Memory B cell (primary cell): ENCODE measurements at regions not wholly inside any gene's neighbourhood (a gene's known extent, or its start where the extent isn't known, plus 50 kb on each side); places are given as distances from the start of the nearest gene placed in this dataset.

Experiments
- ATAC-seq: fragments of 150-1000 bp; cut with Tn5 transposase; 2 replicates; pipeline ENCODE4 v1.10.0; 2021; ENCODE audit warnings: low read depth, mild to moderate bottlenecking, moderate library complexity
- DNase-seq, 2 donors: peaks; one replicate each; pipeline ENCODE4 v3.0.0; 2022; ENCODE audit warnings: low spot score in 2 of 2
- H3K27ac Mint-ChIP-seq: one replicate; pipeline ENCODE4 v1.8.0; 2022; ENCODE audit warnings: mild to moderate bottlenecking, moderate library complexity, mixed read lengths
- H3K27me3 Mint-ChIP-seq: one replicate; pipeline ENCODE4 v1.8.0; 2022; ENCODE audit warnings: mixed read lengths
- H3K36me3 Mint-ChIP-seq: one replicate; pipeline ENCODE4 v1.8.0; 2022; ENCODE audit warnings: mild to moderate bottlenecking, mixed read lengths
- H3K4me1 Mint-ChIP-seq: one replicate; pipeline ENCODE4 v1.8.0; 2022; ENCODE audit warnings: mixed read lengths
- H3K4me3 Mint-ChIP-seq: one replicate; pipeline ENCODE4 v1.8.0; 2022; ENCODE audit warnings: mild to moderate bottlenecking, moderate library complexity, mixed read lengths
- H3K9me3 Mint-ChIP-seq: one replicate; pipeline ENCODE4 v1.8.0; 2022; ENCODE audit warnings: mixed read lengths

DNA sequence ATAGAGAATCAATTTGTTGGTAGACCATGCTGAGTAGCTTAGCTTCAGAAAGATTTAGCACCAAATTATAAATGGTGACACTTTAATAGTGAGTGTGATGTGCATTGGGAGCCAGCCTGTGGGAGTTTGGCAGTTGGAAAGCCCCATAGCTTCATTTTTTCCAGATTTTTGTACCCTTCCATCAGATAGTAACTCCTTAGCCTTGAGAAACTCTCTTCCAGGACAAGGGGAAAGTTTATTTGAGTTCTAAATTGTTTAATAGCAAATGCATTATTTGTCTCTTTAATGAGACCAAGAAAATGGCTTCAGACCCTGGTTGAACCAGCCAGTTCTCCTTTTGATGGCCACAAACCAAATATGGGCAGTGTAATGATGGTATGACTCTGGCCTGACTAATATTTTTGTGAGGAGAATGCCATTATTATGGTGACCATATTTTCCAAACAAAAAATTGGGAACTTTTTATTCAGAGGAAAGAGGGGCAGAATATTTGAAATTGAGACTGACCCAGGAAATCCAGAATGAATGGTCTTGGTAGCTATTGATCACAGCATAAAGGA, 49.8 kb downstream of the PLCE1 start:
- Mint-ChIP-seq H3K27ac (no peak overlapping the region), H3K27me3 (peaks cover 5% of the 10 kb centered on the region), H3K4me1 (peaks cover 6% of the 10 kb centered on the region)

DNA sequence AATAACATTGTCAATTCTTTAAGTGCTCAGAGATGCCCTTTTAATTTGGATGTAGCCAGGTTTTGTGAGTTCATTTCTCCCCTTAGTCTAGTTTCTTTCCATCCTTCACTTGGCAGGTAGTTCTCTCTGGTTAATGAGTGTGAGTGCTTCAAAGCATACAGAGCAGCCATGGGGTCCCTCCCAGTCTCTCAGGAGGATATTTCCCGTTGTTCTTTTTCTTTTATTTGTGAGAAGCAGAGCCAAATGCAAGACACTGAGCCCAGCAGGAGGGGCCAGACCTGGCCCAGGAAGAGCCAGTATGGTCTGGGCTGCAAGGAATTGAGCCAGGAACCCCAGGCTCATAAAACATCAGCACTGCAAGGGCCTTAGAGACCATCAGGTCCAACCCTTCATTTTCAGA, 52.4 kb downstream of the PLCE1 start:
- Mint-ChIP-seq H3K4me1 (peaks cover 6% of the 10 kb centered on the region), H3K9me3 (no peaks in the 10 kb centered on the region), H3K27me3 (peaks cover 8% of the 10 kb centered on the region), H3K36me3 (no peaks in the 10 kb centered on the region), H3K4me3 (no peak overlapping the region), H3K27ac (no peak overlapping the region)
- DNase-seq (no peak), ATAC-seq (no peak)

More for the DNA sequence above, 49.8 kb downstream of the PLCE1 start:
- ATAC-seq (no peak), DNase-seq (no peak)
- no peak overlapping the region for H3K4me3 Mint-ChIP-seq
- no peaks in the 10 kb centered on the region for H3K36me3 Mint-ChIP-seq
- no peaks in the 10 kb centered on the region for H3K9me3 Mint-ChIP-seq

DNA sequence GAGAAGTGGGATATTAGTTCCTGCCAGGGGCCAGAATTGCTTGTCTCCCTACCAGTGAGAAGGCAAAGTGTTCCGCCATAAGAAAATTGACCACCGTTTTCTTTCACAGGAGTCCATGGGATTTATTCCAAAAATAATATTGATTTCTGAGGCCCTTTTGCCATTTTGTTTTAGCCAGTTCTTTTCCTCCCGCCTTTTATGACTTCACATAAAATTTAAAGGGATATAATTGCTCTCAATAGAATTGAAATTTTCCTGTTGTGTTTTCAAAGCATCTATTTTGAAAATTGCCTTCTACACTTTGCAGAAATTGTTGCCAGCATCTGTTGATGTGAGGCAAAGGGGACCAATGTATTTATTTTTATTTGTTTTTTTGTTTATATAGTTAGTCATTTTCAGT, 53.6 kb downstream of the PLCE1 start:
- H3K27ac Mint-ChIP-seq, result no peak overlapping the region
- no peaks in the 10 kb centered on the region for H3K36me3 Mint-ChIP-seq
- H3K4me3 Mint-ChIP-seq, result no peak overlapping the region
- H3K27me3 Mint-ChIP-seq, result peaks cover 6% of the 10 kb centered on the region
- no peaks in the 10 kb centered on the region for H3K9me3 Mint-ChIP-seq
- DNase-seq, result no peak
- no peak for ATAC-seq
- H3K4me1 Mint-ChIP-seq, result peaks cover under 1% of the 10 kb centered on the region

DNA sequence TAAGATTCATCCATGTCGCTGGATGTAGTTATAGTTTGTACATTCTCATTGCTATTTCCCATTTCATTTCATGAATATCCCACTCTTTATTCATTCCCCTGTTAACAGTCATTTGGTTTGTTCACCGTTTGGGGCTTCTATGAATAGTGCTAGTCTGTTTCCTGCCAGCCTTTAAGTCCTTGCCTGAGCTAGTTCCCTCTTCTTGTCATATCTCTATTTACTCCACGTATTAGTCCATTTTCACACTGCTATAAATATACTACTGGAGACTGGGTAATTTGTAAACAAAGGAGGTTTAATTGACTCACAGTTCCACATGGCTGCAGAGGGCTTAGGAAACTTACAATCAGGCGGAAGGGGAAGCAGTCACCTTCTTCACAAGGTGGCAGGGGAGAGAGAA, 56.2 kb downstream of the PLCE1 start:
- Mint-ChIP-seq H3K27ac (no peak overlapping the region), H3K27me3 (peaks cover 5% of the 10 kb centered on the region), H3K4me3 (no peak overlapping the region), H3K9me3 (no peaks in the 10 kb centered on the region), H3K4me1 (no peaks in the 10 kb centered on the region), H3K36me3 (no peaks in the 10 kb centered on the region)
- ATAC-seq, result no peak
- no peak for DNase-seq

DNA sequence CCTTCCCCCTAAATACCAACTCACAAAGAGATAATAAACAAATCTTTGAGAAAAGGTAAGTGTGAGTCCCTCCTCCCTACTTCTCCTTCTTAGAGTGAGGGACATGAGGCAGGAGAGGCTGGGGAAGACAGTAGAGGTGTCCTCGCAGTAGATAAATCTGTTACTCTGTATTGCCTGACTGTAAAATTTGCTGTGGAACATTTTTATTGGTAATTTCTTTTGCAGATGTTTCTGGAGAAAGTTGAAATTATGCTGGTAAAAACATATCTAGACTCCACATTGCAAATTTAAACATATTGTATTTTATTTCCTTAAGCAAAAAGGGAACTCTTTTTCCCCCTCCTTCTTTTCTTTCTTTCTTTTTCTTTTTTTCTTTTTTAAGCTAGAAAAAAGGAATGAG, 58.5 kb downstream of the PLCE1 start:
- Mint-ChIP-seq H3K4me1 (no peaks in the 10 kb centered on the region), H3K36me3 (no peaks in the 10 kb centered on the region), H3K4me3 (no peak overlapping the region), H3K27me3 (peaks cover 5% of the 10 kb centered on the region), H3K9me3 (no peaks in the 10 kb centered on the region), H3K27ac (no peak overlapping the region)
- DNase-seq (no peak), ATAC-seq (no peak)

DNA sequence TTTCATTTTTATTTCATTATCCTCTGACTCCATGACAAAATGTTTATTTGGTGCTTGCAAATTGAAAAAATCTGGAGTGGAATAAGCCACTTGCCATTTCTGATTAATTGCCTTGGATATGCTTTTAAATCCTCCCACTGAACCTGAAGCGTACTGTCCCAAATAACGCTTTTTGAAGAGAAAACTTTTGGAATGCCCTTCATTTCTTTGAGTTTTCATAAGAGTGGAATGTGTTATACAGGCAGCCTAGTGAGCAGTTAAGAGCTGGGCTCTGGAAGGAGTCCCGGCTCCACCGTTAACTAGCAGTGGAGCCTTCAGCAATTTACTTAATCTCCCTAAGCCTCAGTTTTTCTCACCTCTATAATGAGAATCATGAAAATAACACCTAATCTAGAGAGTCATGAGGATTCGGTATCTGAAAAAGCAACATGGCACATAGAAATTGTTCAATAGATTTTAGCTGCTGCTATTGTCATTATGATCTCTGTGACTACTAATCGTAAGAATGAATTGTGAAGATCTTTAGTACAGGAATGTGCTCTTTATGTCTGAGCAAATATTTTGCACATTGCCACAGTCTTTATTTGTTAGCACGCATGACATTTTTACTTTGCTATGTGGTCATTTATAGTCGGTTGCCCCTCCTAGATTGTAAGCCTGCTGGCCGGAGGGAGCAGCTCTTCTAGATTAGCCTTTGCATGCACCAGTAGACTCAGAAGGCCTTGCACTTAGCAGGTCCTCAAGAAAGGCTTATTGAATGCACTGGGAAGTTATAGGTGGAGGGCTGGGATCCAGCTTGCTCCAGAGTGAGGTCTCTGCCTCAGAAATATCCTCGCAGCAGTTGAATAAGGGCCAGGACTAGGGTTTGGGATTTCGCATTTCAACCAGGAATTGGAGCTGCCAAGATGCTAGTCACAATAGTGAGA, 59.4 kb downstream of the PLCE1 start:
- Mint-ChIP-seq H3K36me3 (no peaks in the 10 kb centered on the region), H3K4me3 (no peak overlapping the region), H3K27me3 (peaks cover 3% of the 10 kb centered on the region), H3K27ac (no peak overlapping the region), H3K9me3 (no peaks in the 10 kb centered on the region), H3K4me1 (no peaks in the 10 kb centered on the region)
- DNase-seq (no peak), ATAC-seq (no peak)

DNA sequence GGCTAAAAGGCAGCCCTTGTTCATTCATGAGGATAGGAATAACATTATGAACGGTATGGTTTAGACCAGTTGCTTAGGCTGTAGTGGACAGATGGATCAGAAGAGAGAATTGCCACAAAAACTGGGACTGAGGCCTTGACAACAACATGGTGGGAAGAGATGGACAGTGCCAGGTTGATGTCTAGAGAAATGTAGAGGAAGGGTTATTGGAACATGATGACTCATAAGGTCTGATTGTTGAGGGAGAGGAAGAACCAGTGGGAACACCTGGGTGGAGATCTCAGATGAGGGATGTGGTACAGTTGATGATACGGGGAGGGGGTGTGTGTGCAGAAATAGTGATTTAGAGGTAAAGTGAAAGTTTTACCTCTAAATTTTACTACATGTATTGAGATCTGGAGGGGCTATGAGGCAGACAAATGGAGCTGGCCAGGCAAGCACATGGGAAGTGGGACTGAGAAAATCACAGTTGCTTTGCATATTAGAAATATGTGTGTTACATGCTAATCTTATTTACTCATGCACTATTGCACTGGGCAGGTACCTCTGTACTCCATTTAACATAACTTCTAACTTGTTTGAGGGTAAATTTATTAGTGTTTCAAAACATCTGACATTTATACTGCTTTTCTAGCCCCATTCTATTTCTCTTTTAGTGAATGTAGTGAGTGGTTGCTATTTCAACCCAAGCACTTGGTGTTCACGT, 65.6 kb downstream of the PLCE1 start:
- Mint-ChIP-seq H3K27ac (no peak overlapping the region), H3K9me3 (peaks cover 2% of the 10 kb centered on the region), H3K4me3 (no peak overlapping the region), H3K4me1 (no peaks in the 10 kb centered on the region), H3K27me3 (peaks cover 8% of the 10 kb centered on the region), H3K36me3 (no peaks in the 10 kb centered on the region)
- DNase-seq (no peak), ATAC-seq (no peak)

DNA sequence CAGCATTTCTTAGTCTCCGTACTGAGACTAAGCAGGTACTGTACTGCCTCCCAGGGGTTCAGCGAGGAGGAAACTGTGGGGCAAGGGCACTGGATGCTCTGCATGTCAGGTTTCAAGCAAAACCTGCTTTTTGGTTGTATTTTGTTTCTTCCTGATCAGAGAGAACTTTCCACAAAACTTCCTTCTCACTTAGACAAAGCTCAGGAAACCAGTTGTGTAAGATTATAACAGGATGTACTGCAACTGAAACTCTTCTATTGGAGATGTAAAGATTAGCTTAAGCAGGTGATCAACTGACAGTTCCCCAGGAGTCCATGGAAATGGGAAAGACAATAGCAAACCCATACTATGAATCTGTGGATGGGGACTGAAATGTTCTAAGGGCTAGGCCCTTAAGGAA, 67.3 kb downstream of the PLCE1 start:
- peaks cover 2% of the 10 kb centered on the region for H3K9me3 Mint-ChIP-seq
- H3K4me3 Mint-ChIP-seq, result no peak overlapping the region
- peaks cover 12% of the 10 kb centered on the region for H3K27me3 Mint-ChIP-seq
- ATAC-seq (no peak), DNase-seq (no peak)
- H3K36me3 Mint-ChIP-seq, result no peaks in the 10 kb centered on the region
- H3K4me1 Mint-ChIP-seq, result no peaks in the 10 kb centered on the region
- no peak overlapping the region for H3K27ac Mint-ChIP-seq

DNA sequence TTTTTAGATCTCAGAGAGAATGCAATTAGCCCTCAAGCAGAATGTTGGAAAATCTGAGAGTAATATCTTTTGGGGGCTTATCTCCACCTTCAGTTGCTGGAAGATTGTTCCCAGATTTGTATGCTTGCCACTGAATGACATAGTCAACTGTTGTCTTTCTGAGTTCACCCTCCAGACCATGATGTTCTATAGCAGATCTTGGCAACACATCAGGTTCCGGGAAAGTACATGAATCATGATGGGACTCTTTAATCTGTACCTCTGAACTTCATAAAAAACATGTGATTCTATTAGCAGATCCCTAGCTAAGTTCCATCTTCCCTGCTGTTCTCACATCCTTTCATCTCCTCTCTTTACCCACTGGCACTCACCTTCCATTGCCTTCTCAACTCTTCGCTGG, 68.9 kb downstream of the PLCE1 start:
- H3K27me3 Mint-ChIP-seq, result peaks cover 12% of the 10 kb centered on the region
- H3K9me3 Mint-ChIP-seq, result peaks cover 2% of the 10 kb centered on the region
- DNase-seq (no peak), ATAC-seq (no peak)
- no peaks in the 10 kb centered on the region for H3K4me1 Mint-ChIP-seq
- no peaks in the 10 kb centered on the region for H3K36me3 Mint-ChIP-seq
- H3K4me3 Mint-ChIP-seq, result no peak overlapping the region
- no peak overlapping the region for H3K27ac Mint-ChIP-seq

DNA sequence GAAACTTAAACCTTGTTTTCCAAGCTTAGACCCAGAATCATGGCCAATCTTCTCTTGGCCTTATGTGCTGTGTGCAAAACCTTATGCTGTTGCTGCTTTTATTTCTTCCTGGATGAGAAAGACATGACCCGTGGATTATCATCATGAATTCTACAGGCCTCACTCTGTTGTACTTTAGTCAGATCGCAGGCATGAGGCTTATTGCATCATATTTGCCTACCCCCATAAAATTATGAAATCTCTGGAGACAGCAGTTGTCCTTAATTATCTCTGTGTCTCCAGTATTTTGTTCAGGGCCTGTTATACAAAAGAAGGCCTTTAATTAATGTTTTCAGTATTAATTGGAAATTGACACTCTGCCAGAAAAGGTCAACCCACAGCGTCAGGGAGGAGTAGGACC, 71.6 kb downstream of the PLCE1 start:
- Mint-ChIP-seq H3K36me3 (no peaks in the 10 kb centered on the region), H3K9me3 (peaks cover 2% of the 10 kb centered on the region), H3K27ac (no peak overlapping the region), H3K4me3 (no peak overlapping the region), H3K4me1 (no peaks in the 10 kb centered on the region), H3K27me3 (peaks cover 7% of the 10 kb centered on the region)
- no peak for DNase-seq
- ATAC-seq, result no peak

DNA sequence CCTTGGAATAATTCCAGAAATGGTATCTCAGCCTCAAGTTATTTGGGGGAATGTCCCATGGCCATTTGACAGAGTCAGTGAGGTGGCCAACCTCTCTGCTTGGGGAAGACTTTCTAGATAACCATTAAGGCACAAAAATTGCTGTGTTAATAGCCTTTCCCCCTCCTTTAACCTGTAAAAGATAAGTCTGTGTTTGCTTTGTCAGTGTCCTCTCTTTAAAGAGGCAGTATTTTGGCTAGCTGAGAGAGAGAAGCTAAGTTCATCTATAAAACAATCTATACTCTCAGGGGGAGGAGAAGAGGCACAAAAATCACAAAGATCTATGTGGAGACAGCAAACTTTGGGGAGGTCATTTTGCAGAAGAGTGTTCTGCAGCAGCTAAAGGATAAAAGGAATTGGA, 72.1 kb downstream of the PLCE1 start:
- H3K4me3 Mint-ChIP-seq, result no peak overlapping the region
- peaks cover 2% of the 10 kb centered on the region for H3K9me3 Mint-ChIP-seq
- H3K4me1 Mint-ChIP-seq, result no peaks in the 10 kb centered on the region
- ATAC-seq (no peak), DNase-seq (no peak)
- H3K27ac Mint-ChIP-seq, result no peak overlapping the region
- H3K27me3 Mint-ChIP-seq, result peaks cover 7% of the 10 kb centered on the region
- H3K36me3 Mint-ChIP-seq, result no peaks in the 10 kb centered on the region

DNA sequence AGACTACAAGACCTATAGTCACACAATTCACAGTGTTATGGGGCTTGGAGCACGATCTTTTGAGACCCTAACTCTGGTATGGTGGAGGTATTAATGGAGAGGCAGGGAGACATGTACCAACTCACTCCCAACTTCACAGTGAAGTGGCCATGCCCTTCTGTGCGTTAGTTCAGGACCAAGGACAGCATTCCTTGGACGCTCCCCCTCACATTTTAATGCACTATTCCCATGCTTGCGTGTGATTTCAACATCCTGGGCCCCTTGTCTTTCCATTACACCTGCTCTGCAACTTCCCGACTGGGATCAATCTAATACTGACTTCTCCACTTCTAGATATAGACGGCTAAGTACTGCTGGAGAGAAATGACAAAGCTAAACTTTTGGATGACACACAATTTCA, 72.7 kb downstream of the PLCE1 start:
- DNase-seq, result no peak
- no peak overlapping the region for H3K27ac Mint-ChIP-seq
- no peaks in the 10 kb centered on the region for H3K4me1 Mint-ChIP-seq
- no peaks in the 10 kb centered on the region for H3K36me3 Mint-ChIP-seq
- no peak for ATAC-seq
- peaks cover 2% of the 10 kb centered on the region for H3K9me3 Mint-ChIP-seq
- no peak overlapping the region for H3K4me3 Mint-ChIP-seq
- peaks cover 7% of the 10 kb centered on the region for H3K27me3 Mint-ChIP-seq

DNA sequence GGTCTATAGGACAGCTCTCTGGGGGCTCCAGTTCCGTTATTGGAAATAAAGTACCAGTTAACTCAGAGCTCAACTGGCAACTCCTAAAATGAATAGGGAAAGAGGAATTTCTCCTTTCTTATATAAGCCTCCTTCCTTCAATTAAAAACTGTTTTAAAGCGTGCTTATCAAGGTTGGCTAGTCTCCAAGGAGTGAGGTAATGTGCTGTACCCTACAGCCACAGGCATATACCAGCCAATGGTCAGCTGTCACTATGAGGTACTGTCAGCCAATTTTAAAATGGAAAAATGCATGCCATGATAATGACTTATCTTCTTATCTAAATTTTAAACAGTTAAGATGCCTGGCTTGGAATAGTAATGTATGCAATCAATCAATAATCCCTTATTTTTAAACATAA, 76.2 kb downstream of the PLCE1 start:
- Mint-ChIP-seq H3K4me3 (no peak overlapping the region), H3K36me3 (no peaks in the 10 kb centered on the region), H3K4me1 (no peaks in the 10 kb centered on the region), H3K9me3 (no peaks in the 10 kb centered on the region), H3K27me3 (peaks cover 7% of the 10 kb centered on the region), H3K27ac (no peak overlapping the region)
- DNase-seq (no peak), ATAC-seq (no peak)

DNA sequence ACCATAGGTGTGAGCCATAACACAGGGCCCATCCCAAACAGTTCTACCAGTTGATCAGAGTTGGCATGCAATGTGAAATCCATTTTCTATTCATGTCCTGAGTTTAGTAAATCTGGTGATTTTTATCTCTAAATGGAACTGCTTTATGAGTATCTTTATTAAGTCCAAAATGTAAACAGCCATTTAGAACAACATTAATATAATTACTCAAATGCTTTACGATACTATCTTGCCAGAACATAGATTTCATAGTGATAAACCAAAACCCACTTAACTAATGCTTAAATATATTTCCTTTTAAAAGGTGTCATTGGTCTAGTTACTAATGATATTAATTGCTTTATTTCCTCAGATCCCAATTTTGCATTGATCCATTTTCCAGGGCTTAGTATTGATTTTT, 80.7 kb downstream of the PLCE1 start:
- no peaks in the 10 kb centered on the region for H3K4me1 Mint-ChIP-seq
- H3K27me3 Mint-ChIP-seq, result peaks cover 5% of the 10 kb centered on the region
- no peak overlapping the region for H3K27ac Mint-ChIP-seq
- no peaks in the 10 kb centered on the region for H3K36me3 Mint-ChIP-seq
- ATAC-seq (no peak), DNase-seq (no peak)
- H3K4me3 Mint-ChIP-seq, result no peak overlapping the region
- no peaks in the 10 kb centered on the region for H3K9me3 Mint-ChIP-seq
